Testis (tissue), 2 donors: ENCODE measurements at regions not wholly inside any gene's neighbourhood (a gene's known extent, or its start where the extent isn't known, plus 50 kb on each side); places are given as distances from the start of the nearest gene placed in this dataset.

Experiments used
- DNase-seq: peaks from one replicate; pipeline ENCODE4 v3.0.0-alpha.2; 2019
- H3K27ac ChIP-seq, 2 donors: fragments of 200-600 bp; sonication (generic); one replicate each; pipeline ENCODE4 v1.5.1; 2019
- H3K27me3 ChIP-seq: fragments of 200-600 bp; sonication (generic); one replicate; pipeline ENCODE4 v1.5.1; 2019
- H3K36me3 ChIP-seq: fragments of 200-600 bp; sonication (generic); one replicate; pipeline ENCODE4 v1.5.1; 2017; ENCODE audit warnings: low read depth; ENCODE audit errors: missing control alignments
- H3K4me1 ChIP-seq: fragments of 200-600 bp; sonication (generic); one replicate; pipeline ENCODE4 v1.5.1; 2019
- H3K4me3 ChIP-seq, 2 donors: fragments of 200-600 bp; sonication (generic); one replicate each; pipeline ENCODE4 v1.5.1; 2017 to 2019
- H3K9me3 ChIP-seq: fragments of 200-600 bp; sonication (generic); one replicate; pipeline ENCODE4 v1.5.1; 2017
- CTCF ChIP-seq, 3 experiments: fragments of 450-650 bp in 2 of 3; fragments of 200-600 bp in 1 of 3; sonication (generic) in 1 of 3; IDR thresholded peaks; one replicate each; pipeline ENCODE4 v1.5.1; 2016 to 2019; ENCODE audit warnings: antibody characterized with exemption in 3 of 3, mild to moderate bottlenecking in 2 of 3, moderate library complexity in 1 of 3
- POLR2A ChIP-seq: fragments of 450-650 bp; IDR thresholded peaks from one replicate; pipeline ENCODE4 v1.6.1; 2017; ENCODE audit warnings: antibody characterized with exemption, mild to moderate bottlenecking, moderate library complexity
- WGBS, 2 donors: methylation state at CpG; one replicate each; pipeline ENCODE4 v1.1.5; 2018; 5-methylcytosine and 5-hydroxymethylcytosine counted together
- intact Hi-C: fragments of 100-400 bp; cut with DNase I; formaldehyde crosslinking; loops from one replicate; pipeline ENCODE4 v1.15.1; 2023; ENCODE audit warnings: low total_unique reads

GRCh38 chr11:133695387-133695786 is 149.9 kb downstream of the SPATA19 start:
- no peak overlapping the region for H3K27ac ChIP-seq
- H3K4me1 ChIP-seq: no peaks in the 10 kb centered on the region
- WGBS, 2 donors: 52 to 100% methylated on average over 2 of the region's 2 CpGs
- no peaks in the 10 kb centered on the region for H3K36me3 ChIP-seq
- no peaks in the 10 kb centered on the region for H3K9me3 ChIP-seq
- H3K27me3 ChIP-seq: no peaks in the 10 kb centered on the region
- DNase-seq: no peak
- intact Hi-C loops: no loop called here
- TF ChIP-seq POLR2A (no peak), CTCF (IDR thresholded peaks at IDR 0.05) (no peak)
- no peak overlapping the region for H3K4me3 ChIP-seq

- intact Hi-C loops: no loop called here
- H3K36me3 ChIP-seq: no peaks in the 10 kb centered on the region
- 87% methylated on average over 3 of the region's 3 CpGs for WGBS, 2 donors
- H3K9me3 ChIP-seq: no peaks in the 10 kb centered on the region
- no peaks in the 10 kb centered on the region for H3K27me3 ChIP-seq
- H3K4me3 ChIP-seq: no peak overlapping the region
- H3K4me1 ChIP-seq: no peaks in the 10 kb centered on the region
- H3K27ac ChIP-seq: no peak overlapping the region
- no peak for DNase-seq
- TF ChIP-seq CTCF (IDR thresholded peaks at IDR 0.05) (no peak), POLR2A (no peak)
Measured at GRCh38 chr11:133694701-133695100, 150.6 kb downstream of the SPATA19 start.

GRCh38 chr11:133693110-133693509 is 152.2 kb downstream of the SPATA19 start:
- Histone ChIP-seq H3K4me3 (no peak overlapping the region), H3K4me1 (no peaks in the 10 kb centered on the region), H3K27ac (no peak overlapping the region), H3K36me3 (no peaks in the 10 kb centered on the region), H3K9me3 (no peaks in the 10 kb centered on the region), H3K27me3 (no peaks in the 10 kb centered on the region)
- no peak for DNase-seq
- intact Hi-C loops: no loop called here
- WGBS, 2 donors: 86 to 88% methylated on average over 9 of the region's 9 CpGs
- TF ChIP-seq CTCF (IDR thresholded peaks at IDR 0.05) (no peak), POLR2A (no peak)

- TF ChIP-seq CTCF (IDR thresholded peaks at IDR 0.05) (no peak), POLR2A (no peak)
- H3K4me1 ChIP-seq: no peaks in the 10 kb centered on the region
- no peaks in the 10 kb centered on the region for H3K9me3 ChIP-seq
- DNase-seq: no peak
- H3K4me3 ChIP-seq: no peak overlapping the region
- H3K27ac ChIP-seq: no peak overlapping the region
- intact Hi-C loops: no loop called here
- no peaks in the 10 kb centered on the region for H3K27me3 ChIP-seq
- no peaks in the 10 kb centered on the region for H3K36me3 ChIP-seq
- 64 to 74% methylated on average over 8 of the region's 8 CpGs for WGBS, 2 donors
Measured at GRCh38 chr11:133692126-133692934, 153.0 kb downstream of the SPATA19 start.

- intact Hi-C loops: no loop called here
- WGBS, 2 donors: 79 to 88% methylated on average over 5 of the region's 5 CpGs
- H3K9me3 ChIP-seq: no peaks in the 10 kb centered on the region
- H3K4me1 ChIP-seq: no peaks in the 10 kb centered on the region
- no peaks in the 10 kb centered on the region for H3K36me3 ChIP-seq
- no peak overlapping the region for H3K27ac ChIP-seq
- H3K27me3 ChIP-seq: no peaks in the 10 kb centered on the region
- TF ChIP-seq CTCF (IDR thresholded peaks at IDR 0.05): no peak
- TF ChIP-seq POLR2A: no peak
- no peak overlapping the region for H3K4me3 ChIP-seq
- DNase-seq: no peak
Measured at GRCh38 chr11:133687781-133688180, 155.5 kb upstream of the OPCML start.
